ENCODE measurements at regions not wholly inside any gene's neighbourhood (a gene's known extent, or its start where the extent isn't known, plus 50 kb on each side); places are given as distances from the start of the nearest gene placed in this dataset.

GRCh38 chr6:132147530-132148011 lies 196.4 kb upstream of the CCN2 start:
- TF ChIP-seq CTCF (IDR thresholded peaks at IDR 0.05) (no peak), POLR2A (IDR thresholded peaks at IDR 0.05) (no peak), POLR2AphosphoS5 (IDR thresholded peaks at IDR 0.05; ENCODE audit: insufficient read depth in 1 of 2, low read depth in 1 of 2) (no peak)

Data from vagina (tissue), 2 donors.